GM23338 (cell line): ENCODE measurements at regions not wholly inside any gene's neighbourhood (a gene's known extent, or its start where the extent isn't known, plus 50 kb on each side); places are given as distances from the start of the nearest gene placed in this dataset.

Source experiments
- ATAC-seq: fragments of 200-7000 bp; cut with Tn5 transposase; 3 replicates; pipeline ENCODE4 v1.9.1; 2020
- DNase-seq: peaks from one replicate; pipeline ENCODE4 v3.0.0-alpha.2; 2015; ENCODE audit warnings: low spot score
- H2AFZ ChIP-seq: fragments of 200-600 bp; sonication (generic); 2 replicates; pipeline ENCODE4 v1.8.0; 2016; ENCODE audit warnings: antibody characterized with exemption, mild to moderate bottlenecking, moderate library complexity
- H3F3A ChIP-seq: fragments of 200-600 bp; sonication (generic); replicated peaks from 2 replicates; pipeline ENCODE4 v1.8.0; 2017; ENCODE audit warnings: antibody characterized with exemption, mixed run types, low read depth
- H3K27ac ChIP-seq: fragments of 200-600 bp; sonication (generic); 2 replicates; pipeline ENCODE4 v1.6.1; 2016; ENCODE audit warnings: low read depth
- H3K27me3 ChIP-seq: fragments of 200-600 bp; sonication (generic); 2 replicates; pipeline ENCODE4 v1.8.0; 2016; ENCODE audit warnings: mild to moderate bottlenecking, mixed run types, moderate library complexity; ENCODE audit not compliant: insufficient read depth
- H3K36me3 ChIP-seq: fragments of 200-600 bp; sonication (generic); 2 replicates; pipeline ENCODE4 v1.8.0; 2016; ENCODE audit warnings: mild to moderate bottlenecking; ENCODE audit not compliant: insufficient read depth
- H3K4me1 ChIP-seq: fragments of 200-600 bp; sonication (generic); 2 replicates; pipeline ENCODE4 v1.8.0; 2016; ENCODE audit warnings: mild to moderate bottlenecking, moderate library complexity; ENCODE audit not compliant: insufficient read depth
- H3K4me2 ChIP-seq: fragments of 200-600 bp; sonication (generic); 2 replicates; pipeline ENCODE4 v1.7.1; 2017; ENCODE audit warnings: mixed run types
- H3K4me3 ChIP-seq: fragments of 200-600 bp; sonication (generic); 2 replicates; pipeline ENCODE4 v1.6.1; 2016; ENCODE audit warnings: mixed run types
- H3K79me2 ChIP-seq: fragments of 200-600 bp; sonication (generic); replicated peaks from 2 replicates; pipeline ENCODE4 v1.8.0; 2017; ENCODE audit warnings: mild to moderate bottlenecking; ENCODE audit not compliant: insufficient read depth
- H3K9me2 ChIP-seq: fragments of 200-600 bp; sonication (generic); 2 replicates; pipeline ENCODE4 v1.8.0; 2017; ENCODE audit not compliant: insufficient read depth
- H4K20me1 ChIP-seq: fragments of 200-600 bp; sonication (generic); replicated peaks from 2 replicates; pipeline ENCODE4 v1.8.0; 2017; ENCODE audit warnings: mild to moderate bottlenecking; ENCODE audit not compliant: insufficient read depth
- H3K27ac Mint-ChIP-seq: 2 replicates; pipeline ENCODE4 v1.8.0; 2020; ENCODE audit warnings: inconsistent platforms, mild to moderate bottlenecking, moderate library complexity, mixed read lengths
- H3K27me3 Mint-ChIP-seq: 3 replicates; pipeline ENCODE4 v1.8.0; 2022; ENCODE audit warnings: low read depth, mild to moderate bottlenecking, moderate library complexity, mixed read lengths, inconsistent platforms; ENCODE audit not compliant: insufficient read depth, poor library complexity
- H3K36me3 Mint-ChIP-seq: 3 replicates; pipeline ENCODE4 v1.8.0; 2021; ENCODE audit warnings: low read depth, mild to moderate bottlenecking, inconsistent platforms, moderate library complexity, mixed read lengths
- H3K4me1 Mint-ChIP-seq: 3 replicates; pipeline ENCODE4 v1.8.0; 2020; ENCODE audit warnings: mild to moderate bottlenecking, inconsistent platforms, mixed read lengths
- H3K4me3 Mint-ChIP-seq: 3 replicates; pipeline ENCODE4 v1.8.0; 2021; ENCODE audit warnings: moderate library complexity, mild to moderate bottlenecking, inconsistent platforms, mixed read lengths
- H3K9me3 Mint-ChIP-seq: 3 replicates; pipeline ENCODE4 v1.8.0; 2020; ENCODE audit warnings: moderate library complexity, mild to moderate bottlenecking, inconsistent platforms, mixed read lengths
- CREB1 ChIP-seq: fragments of 250-450 bp; sonication (Bioruptor Pico); IDR thresholded peaks from 2 replicates; pipeline ENCODE4 v1.5.0; 2020; ENCODE audit warnings: low read depth, mild to moderate bottlenecking, moderate library complexity
- ETS1 ChIP-seq: IDR thresholded peaks from 2 replicates; pipeline ENCODE4 v1.6.1; 2016; ENCODE audit warnings: antibody characterized with exemption
- EZH2 ChIP-seq: fragments of 200-600 bp; sonication (generic); IDR thresholded peaks from one replicate; pipeline ENCODE4 v1.8.0; 2017; ENCODE audit warnings: antibody characterized with exemption, mild to moderate bottlenecking, low read depth; ENCODE audit not compliant: unreplicated experiment
- EZH2phosphoT487 ChIP-seq: fragments of 200-600 bp; sonication (generic); IDR thresholded peaks from one replicate; pipeline ENCODE4 v1.8.1; 2018; ENCODE audit warnings: antibody characterized with exemption; ENCODE audit not compliant: unreplicated experiment
- JUNB ChIP-seq: IDR thresholded peaks from one replicate; pipeline ENCODE4 v1.6.1; 2016; ENCODE audit warnings: antibody characterized with exemption; ENCODE audit not compliant: unreplicated experiment
- NANOG ChIP-seq: IDR thresholded peaks from 2 replicates; pipeline ENCODE4 v1.6.1; 2016; ENCODE audit warnings: antibody characterized with exemption, borderline replicate concordance
- POLR2AphosphoS5 ChIP-seq: IDR thresholded peaks from 2 replicates; pipeline ENCODE4 v1.6.1; 2016; ENCODE audit warnings: antibody characterized with exemption, low read depth
- REST ChIP-seq: IDR thresholded peaks from one replicate; pipeline ENCODE4 v1.6.1; 2018; ENCODE audit warnings: antibody characterized with exemption; ENCODE audit not compliant: unreplicated experiment
- STAT1 ChIP-seq: IDR thresholded peaks from one replicate; pipeline ENCODE4 v1.6.1; 2016; ENCODE audit warnings: antibody characterized with exemption; ENCODE audit not compliant: unreplicated experiment
- ZNF331 ChIP-seq: fragments of 250-450 bp; sonication (Bioruptor Pico); IDR thresholded peaks from 2 replicates; pipeline ENCODE4 v1.5.0; 2020; ENCODE audit warnings: low read depth, mild to moderate bottlenecking, moderate library complexity

DNA sequence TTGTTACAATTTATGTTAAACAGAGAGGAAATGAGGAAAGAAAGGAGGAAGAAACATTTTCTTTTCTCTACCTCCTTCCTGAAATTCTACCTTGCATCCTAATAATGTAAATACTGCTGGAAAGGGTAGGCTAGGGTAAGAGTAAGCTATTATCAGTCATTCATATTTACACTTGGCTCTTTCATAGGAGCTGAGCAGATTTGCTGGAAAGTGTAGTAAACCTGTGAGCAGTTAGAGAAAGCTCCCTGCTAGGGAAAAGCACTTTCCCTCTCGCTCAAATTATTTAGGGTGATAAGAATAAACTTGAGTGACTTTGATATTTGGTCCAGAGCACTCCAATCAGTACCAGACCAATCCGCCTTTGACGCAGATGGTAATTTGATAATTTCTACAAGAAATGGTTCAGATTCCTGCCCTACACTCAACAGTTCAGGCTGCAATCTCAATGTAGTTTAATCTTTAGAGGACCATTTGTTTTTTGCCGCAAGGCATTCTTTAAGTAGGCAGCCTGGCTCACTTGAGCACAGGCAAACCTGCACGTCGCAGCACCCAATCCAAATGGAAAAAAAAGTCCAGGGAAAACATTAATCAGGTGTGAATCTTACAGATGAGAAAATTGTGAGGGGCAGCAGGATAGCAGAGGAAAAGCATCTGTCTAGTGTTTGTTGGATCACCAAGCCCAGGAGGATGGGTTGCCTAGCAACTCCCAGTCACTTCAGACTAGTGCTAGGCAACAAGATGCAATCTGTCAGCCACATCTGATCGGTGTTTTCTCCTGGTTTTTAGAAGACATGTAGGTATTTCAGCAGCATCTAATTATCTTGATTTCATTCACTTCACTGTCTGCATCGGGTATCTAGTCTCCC, 68.6 kb upstream of the KL start:
- DNase-seq = no peak
- H3K9me3 Mint-ChIP-seq = no peaks in the 10 kb centered on the region
- no peak overlapping the region for H3K4me2 ChIP-seq
- H3K27me3 Mint-ChIP-seq = no peaks in the 10 kb centered on the region
- H3K4me3 Mint-ChIP-seq = no peak overlapping the region
- H3K9me2 ChIP-seq = no peaks in the 10 kb centered on the region; the same call in none of the 2 replicates
- H2AFZ ChIP-seq = no peak overlapping the region
- no peak overlapping the region for H3K27ac Mint-ChIP-seq
- TF ChIP-seq JUNB (no peak), ETS1 (no peak), STAT1 (no peak)
- no peak for ATAC-seq
- no peaks in the 10 kb centered on the region for H3K36me3 ChIP-seq
- H3K4me1 Mint-ChIP-seq = no peaks in the 10 kb centered on the region
- H3K79me2 ChIP-seq = no peaks in the 10 kb centered on the region
- H3K4me3 ChIP-seq = no peak overlapping the region
- no peaks in the 10 kb centered on the region for H3K27me3 ChIP-seq
- H4K20me1 ChIP-seq = no peaks in the 10 kb centered on the region
- no peaks in the 10 kb centered on the region for H3K36me3 Mint-ChIP-seq
- no peaks in the 10 kb centered on the region for H3F3A ChIP-seq
- no peak overlapping the region for H3K27ac ChIP-seq
- no peaks in the 10 kb centered on the region for H3K4me1 ChIP-seq

DNA sequence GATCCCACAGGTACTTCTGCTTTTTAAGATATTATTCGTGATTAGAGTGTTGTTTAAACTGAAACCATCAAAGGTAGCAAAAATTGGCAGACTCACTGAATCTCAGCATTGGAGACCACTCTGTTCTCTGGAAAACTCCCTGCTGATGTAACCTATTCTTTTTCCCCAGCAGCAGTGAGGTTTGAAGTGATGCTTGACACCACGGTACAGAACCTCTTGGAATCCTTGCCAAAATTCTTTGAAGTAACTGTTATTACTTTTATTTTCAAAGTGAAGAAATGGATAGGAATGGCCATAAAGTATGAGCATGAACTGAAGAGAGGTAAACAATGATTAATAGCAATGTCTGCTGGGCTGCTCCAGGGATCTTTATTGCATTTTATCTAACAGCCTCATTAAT, 66.4 kb upstream of the KL start:
- ATAC-seq (no peak), DNase-seq (no peak)
- no peaks in the 10 kb centered on the region for H4K20me1 ChIP-seq
- Mint-ChIP-seq H3K9me3 (no peaks in the 10 kb centered on the region), H3K4me1 (no peaks in the 10 kb centered on the region), H3K36me3 (no peaks in the 10 kb centered on the region), H3K27ac (no peak overlapping the region), H3K4me3 (no peak overlapping the region), H3K27me3 (no peaks in the 10 kb centered on the region)
- H3K4me1 ChIP-seq = no peaks in the 10 kb centered on the region
- no peaks in the 10 kb centered on the region for H3F3A ChIP-seq
- no peak overlapping the region for H3K4me3 ChIP-seq
- no peaks in the 10 kb centered on the region; the same call in none of the 2 replicates for H3K9me2 ChIP-seq
- H2AFZ ChIP-seq = no peak overlapping the region
- no peak overlapping the region for H3K4me2 ChIP-seq
- no peaks in the 10 kb centered on the region for H3K36me3 ChIP-seq
- no peaks in the 10 kb centered on the region for H3K27me3 ChIP-seq
- H3K27ac ChIP-seq = no peak overlapping the region
- no peaks in the 10 kb centered on the region for H3K79me2 ChIP-seq
- TF ChIP-seq NANOG (no peak), EZH2 (no peak), ZNF331 (CRISPR knock-in tag) (no peak), CREB1 (no peak), EZH2phosphoT487 (no peak), REST (no peak), ETS1 (no peak), POLR2AphosphoS5 (no peak), JUNB (no peak)
